NCI-H1417 (cell line): ENCODE measurements at regions not wholly inside any gene's neighbourhood (a gene's known extent, or its start where the extent isn't known, plus 50 kb on each side); places are given as distances from the start of the nearest gene placed in this dataset.
"Not testable (repeated sequence)": the region's sequence is repeated elsewhere in the genome, so short reads cannot be mapped to it uniquely, and the experiment has no call there.

Source experiments
- DNase-seq, 3 experiments: peaks; one replicate each; lab custom pipeline; 2025; lab: John Stamatoyannopoulos, UW

- no peak for DNase-seq
Measured at GRCh38 chr10:2246747-2247146, 509.4 kb upstream of the ADARB2 start.

DNA sequence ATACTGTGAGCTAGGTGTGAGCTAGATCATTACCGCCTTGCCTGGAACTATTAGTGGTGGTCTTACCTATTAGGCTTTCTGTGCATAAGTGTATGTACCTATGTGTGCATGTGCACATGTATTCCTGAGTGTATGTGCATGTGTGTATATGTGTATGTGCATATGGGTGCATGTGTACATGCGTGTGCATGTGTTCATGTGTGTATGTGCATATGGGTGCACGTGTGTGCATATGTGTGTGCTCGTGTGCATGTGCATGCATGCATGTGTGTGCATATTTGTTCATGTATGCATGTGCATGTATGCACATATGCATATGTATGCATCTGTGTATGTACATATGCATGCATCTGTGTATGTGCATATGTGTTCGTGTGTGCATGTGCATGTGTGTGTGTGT, 508.3 kb upstream of the ADARB2 start:
- DNase-seq, result no peak

GRCh38 chr10:2244471-2244870, 507.1 kb upstream of the ADARB2 start:
- DNase-seq, result no peak

- no peak for DNase-seq
Measured at GRCh38 chr10:2236876-2237275, 499.6 kb upstream of the ADARB2 start.

DNA sequence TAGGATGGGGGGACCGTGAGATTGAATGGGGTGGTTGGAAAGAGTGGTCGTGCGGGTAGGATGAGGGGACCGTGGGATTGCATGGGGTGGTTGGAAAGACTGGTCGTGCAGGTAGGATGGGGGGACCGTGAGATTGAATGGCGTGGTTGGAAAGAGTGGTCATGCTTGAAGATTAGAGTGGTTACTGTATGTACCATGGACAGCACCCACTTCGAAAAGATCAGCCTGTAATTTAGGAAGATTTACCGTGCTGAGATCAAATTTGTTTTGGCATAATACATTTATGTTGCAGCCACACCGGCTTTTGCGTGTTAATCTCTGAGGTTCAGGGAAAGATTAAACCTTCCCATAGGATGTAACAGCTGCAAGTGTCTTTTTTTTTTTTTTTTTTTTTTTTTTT, 495.2 kb upstream of the ADARB2 start:
- DNase-seq, result no peak

DNA sequence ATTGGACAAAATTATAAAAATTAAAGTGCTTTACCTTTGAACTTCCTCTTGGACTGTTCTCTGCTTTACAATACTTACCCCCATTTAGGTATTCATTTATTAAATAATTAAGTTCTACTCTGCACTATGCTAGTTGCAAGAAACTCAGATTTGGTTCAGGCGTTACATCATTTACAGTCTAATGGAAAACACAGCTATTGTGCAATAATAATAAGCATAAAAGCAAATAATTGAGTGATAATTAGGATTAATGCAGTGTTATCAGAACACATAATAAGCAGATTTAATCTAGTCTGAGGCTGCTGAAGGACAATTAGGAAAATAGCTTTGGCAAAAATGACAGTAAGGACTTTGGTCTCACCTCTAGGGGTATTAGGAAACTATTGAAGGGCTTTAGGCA, 493.2 kb upstream of the ADARB2 start:
- no peak for DNase-seq

DNA sequence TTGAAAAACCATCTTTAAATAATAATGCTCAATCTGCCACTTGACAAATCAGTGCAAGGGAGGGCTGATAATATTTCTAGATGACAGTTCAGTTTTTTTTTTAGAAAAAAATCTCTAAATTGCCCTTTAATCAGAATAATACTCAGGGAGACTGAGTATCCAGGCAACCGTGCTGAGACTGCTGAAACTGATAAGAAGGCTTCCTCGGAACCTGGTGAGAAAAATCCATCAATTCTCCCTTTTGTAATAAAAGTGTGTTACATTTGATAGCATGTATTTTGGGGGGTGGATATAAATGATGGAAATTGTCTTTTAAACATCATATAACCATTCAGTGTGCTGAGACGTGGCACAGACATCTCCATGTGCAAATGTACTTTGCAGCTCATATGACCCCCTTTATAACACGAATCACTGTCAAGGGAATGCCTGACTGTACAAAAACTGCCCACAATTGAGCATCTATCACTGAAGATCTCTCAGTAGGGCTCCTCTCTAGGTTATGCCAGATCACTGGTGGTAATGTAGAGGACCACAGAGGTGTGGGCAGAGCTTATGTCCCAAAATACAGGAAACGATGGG, 491.1 kb upstream of the ADARB2 start:
- DNase-seq, result no peak

GRCh38 chr10:2225609-2226008, 488.3 kb upstream of the ADARB2 start:
- DNase-seq, result no peak

DNA sequence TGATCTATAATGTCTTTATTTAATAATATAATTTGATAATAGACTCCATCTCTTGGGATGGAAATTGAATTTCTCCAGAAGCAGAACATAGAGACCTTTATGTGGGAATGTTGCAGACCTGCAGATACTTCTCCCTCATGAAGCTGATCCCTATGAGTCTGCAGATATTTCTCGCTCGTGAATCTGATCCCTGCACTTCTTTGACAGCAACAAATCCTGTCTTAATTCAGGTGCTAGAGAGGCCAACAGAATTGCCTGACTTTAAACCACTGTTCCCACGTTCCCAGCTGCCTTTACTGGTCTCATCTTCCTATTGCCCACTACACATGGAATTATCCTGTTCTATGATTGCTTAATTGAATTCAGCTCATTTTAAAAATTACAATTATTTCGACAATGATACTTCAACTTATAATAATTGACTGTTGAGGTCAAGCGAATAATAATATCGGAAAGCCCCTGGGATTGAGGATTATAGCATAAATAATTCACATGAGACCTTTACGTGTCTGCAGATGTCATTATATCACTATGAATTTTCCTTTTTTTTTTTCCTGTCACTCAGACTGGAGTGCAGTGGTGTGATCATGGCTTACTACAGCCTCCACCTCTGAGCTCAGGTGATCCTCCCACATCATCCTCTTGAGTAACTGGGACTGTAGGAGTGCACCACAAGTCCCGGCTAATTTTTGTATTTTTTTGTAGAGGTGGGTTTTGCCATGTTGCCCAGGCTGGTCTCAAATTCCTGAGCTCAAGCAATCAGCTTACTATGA, 486.4 kb upstream of the ADARB2 start:
- no peak for DNase-seq

DNA sequence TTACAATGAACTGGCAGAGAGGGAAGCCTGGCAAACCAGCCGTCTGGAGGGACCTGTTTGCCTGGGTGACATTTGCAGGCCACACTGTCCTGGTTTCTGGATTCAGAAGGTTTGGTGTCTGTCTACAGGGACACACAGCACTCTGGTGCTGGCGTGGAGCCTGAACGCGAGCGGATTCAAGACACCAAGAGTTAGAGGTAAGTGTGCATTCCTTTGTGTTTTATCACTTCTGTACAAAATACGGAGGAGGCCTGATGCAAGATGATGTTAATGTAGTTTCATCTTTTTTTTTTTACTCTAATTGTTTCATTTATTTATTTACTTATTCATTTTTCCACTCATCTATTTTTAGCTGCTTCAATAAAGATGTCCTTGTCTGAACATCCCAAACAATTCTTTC, 485.3 kb upstream of the ADARB2 start:
- no peak for DNase-seq

DNA sequence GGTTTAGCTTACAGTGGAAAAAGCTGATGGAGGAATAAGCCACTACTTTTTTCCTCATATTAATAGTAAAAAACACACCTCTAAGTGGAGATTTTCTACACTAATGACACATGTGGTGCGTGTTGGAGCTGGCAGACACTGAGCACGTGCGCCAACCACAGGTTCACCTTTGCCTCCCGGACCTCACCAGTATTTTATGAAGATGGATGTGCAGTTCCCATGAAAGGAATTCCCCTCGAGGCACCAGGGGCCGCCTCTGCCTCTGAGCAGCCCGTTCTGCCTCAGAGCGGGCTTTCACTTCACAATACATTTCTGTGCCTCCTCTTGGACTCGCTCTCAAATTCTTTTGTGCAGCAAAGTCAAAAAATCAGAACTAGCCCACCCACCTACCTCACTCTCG, 477.5 kb upstream of the ADARB2 start:
- no peak for DNase-seq

GRCh38 chr10:2214092-2214491, 476.8 kb upstream of the ADARB2 start:
- no peak for DNase-seq

GRCh38 chr10:2212244-2212834, 475.0 kb upstream of the ADARB2 start:
- DNase-seq, result peak in 1 of 3 experiments; percentile 2

GRCh38 chr10:2210088-2210487, 472.8 kb upstream of the ADARB2 start:
- DNase-seq, result no peak

- DNase-seq, result no peak
Measured at GRCh38 chr10:2208106-2208505, 470.8 kb upstream of the ADARB2 start.

DNA sequence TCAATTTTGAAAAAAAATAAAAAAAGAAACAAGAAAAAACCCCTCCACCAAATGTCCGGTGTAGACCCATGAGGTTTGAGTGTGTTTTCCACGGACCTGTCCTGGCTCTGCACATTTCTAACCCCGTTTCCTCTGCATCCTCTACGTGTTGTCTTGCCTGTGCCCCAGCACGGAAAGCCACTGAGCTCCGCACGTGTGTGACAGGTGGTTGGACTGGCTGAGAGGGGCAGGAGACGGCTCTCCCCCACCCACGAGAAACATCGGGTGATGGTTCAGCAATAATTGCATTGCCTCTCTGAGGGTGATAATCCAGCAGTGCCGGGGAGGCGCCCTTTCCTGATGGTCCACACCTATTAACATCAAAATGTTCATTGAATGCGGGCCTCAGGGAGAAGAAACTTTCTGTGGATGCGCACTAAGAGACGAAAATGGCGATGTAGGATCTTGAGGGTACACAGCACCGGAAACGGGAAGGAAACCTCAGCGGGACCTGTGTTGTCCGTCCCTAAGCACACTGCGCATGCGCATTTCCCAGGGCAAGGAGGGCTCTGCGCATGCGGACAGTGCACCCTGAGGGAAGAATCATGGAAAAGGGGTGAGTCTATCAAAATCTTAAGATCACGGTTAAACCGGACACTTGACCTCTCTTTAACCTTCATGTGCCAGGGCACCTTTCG, 470.1 kb upstream of the ADARB2 start:
- no peak for DNase-seq

DNA sequence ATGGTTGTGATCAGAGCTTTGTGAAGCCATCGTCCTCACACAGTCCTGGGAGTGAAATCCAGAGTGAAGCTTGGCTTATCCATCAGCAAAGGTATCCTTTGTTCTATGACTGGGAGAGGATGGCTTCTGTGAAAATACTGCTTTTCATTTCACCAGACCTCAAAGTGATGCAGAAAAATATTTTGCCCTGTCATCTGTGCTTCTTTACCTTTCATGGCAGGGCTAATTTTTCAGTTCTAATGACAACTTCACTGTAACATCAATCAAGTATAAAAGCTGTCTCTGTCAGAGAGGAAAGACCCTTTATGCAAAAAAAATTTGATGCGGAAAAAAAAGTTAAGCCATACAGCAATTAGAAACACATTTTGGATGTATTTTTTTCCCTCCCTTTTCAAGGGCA, 468.1 kb upstream of the ADARB2 start:
- no peak for DNase-seq

GRCh38 chr10:2202401-2202800, 465.1 kb upstream of the ADARB2 start:
- DNase-seq, result no peak

GRCh38 chr10:2201534-2202099, 464.3 kb upstream of the ADARB2 start:
- DNase-seq, result no peak

DNA sequence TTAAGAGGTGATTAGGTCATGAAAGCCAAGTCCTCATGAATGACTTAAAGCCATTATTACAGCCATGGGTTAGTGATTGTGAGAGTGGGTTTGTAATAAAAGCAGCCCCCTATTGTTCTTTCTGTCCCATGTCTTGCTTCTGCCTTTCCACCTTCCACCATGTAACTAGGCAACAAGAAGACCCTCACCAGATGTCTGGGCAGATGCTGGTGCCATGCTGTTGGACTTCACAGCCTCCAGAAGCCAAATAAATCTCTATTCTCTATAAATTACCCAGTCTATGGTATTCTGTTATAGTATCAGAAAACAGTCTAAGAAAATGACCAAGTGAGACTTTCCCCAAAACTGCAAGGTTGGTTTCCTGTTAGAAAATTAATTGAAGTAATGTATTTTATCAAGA, 460.3 kb upstream of the ADARB2 start:
- DNase-seq, result no peak

DNA sequence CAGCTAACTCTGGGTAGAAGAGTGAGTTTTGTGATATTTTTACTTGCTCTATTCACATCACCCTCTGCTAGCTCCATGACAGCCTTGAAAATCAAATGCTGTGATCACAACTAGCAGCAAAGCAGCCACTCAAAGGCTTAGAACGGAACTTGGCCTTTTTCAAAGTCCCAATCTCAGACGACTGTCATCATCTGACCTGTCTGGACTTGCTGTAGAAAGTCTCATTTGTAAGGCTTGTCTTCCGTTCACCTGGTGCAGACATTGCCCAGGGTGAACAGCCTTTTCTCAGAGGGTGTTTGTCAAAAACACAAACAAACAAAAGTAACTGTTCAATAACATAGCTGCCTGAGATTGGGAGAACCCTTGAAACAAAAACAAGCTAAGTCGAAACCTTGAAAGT, 458.9 kb upstream of the ADARB2 start:
- no peak for DNase-seq

GRCh38 chr10:2189356-2189755, 452.0 kb upstream of the ADARB2 start:
- not testable (repeated sequence) for DNase-seq

GRCh38 chr10:2188371-2188770, 451.0 kb upstream of the ADARB2 start:
- DNase-seq, result no peak
